OCI-LY3 (cell line): ENCODE measurements at regions not wholly inside any gene's neighbourhood (a gene's known extent, or its start where the extent isn't known, plus 50 kb on each side); places are given as distances from the start of the nearest gene placed in this dataset.

Experiments
- H2AFZ ChIP-seq: fragments of 200-600, 300-600 bp; shearing (Covaris generic); 2 replicates; pipeline ENCODE4 v1.6.0; 2014; ENCODE audit warnings: antibody characterized with exemption, low read depth, low read length
- H3K27ac ChIP-seq: fragments of 200-600, 300-600 bp; sonication (generic); 2 replicates; pipeline ENCODE4 v1.5.1; 2014; ENCODE audit warnings: mild to moderate bottlenecking, low read length, moderate library complexity, mixed read lengths
- H3K27me3 ChIP-seq: fragments of 200-600, 300-600 bp; sonication (generic); 2 replicates; pipeline ENCODE4 v1.6.1; 2014; ENCODE audit warnings: low read depth, low read length, mixed read lengths
- H3K36me3 ChIP-seq: fragments of 200-600, 300-600 bp; sonication (generic); replicated peaks from 2 replicates; pipeline ENCODE3; 2014; ENCODE audit warnings: low read depth, low read length, mixed read lengths
- H3K4me1 ChIP-seq: fragments of 300-600, 200-600 bp; sonication (generic); 2 replicates; pipeline ENCODE4 v1.6.1; 2014; ENCODE audit warnings: low read length, mixed read lengths
- H3K4me2 ChIP-seq: fragments of 200-600, 300-600 bp; sonication (generic); 2 replicates; pipeline ENCODE4 v1.6.1; 2014; ENCODE audit warnings: low read length, mixed read lengths
- H3K4me3 ChIP-seq: fragments of 300-600, 200-600 bp; sonication (generic); 2 replicates; pipeline ENCODE4 v1.5.1; 2014; ENCODE audit warnings: antibody characterized with exemption, mild to moderate bottlenecking, low read length, moderate library complexity
- H3K79me2 ChIP-seq: fragments of 300-600, 200-600 bp; shearing (Covaris generic); 2 replicates; pipeline ENCODE4 v1.6.1; 2014; ENCODE audit warnings: mild to moderate bottlenecking, low read length, mixed read lengths
- H3K9ac ChIP-seq: fragments of 300-600, 200-600 bp; shearing (Covaris generic); 2 replicates; pipeline ENCODE4 v1.6.0; 2014; ENCODE audit warnings: mild to moderate bottlenecking, low read length, moderate library complexity
- H3K9me3 ChIP-seq: fragments of 200-600, 300-600 bp; shearing (Covaris generic); 2 replicates; pipeline ENCODE4 v1.6.1; 2014; ENCODE audit warnings: low read length, mixed read lengths; ENCODE audit not compliant: insufficient read depth
- H4K20me1 ChIP-seq: fragments of 200-600, 300-600 bp; sonication (generic); 2 replicates; pipeline ENCODE4 v1.6.1; 2016; ENCODE audit warnings: low read length, mixed read lengths; ENCODE audit not compliant: insufficient read depth
- EZH2phosphoT487 ChIP-seq: fragments of 200-600 bp; shearing (Covaris generic); IDR thresholded peaks from 2 replicates; pipeline ENCODE4 v1.6.1; 2018; ENCODE audit warnings: antibody characterized with exemption, mixed run types, low read depth
- TF ChIP-seq, protein P1 (sequence below): fragments of 200-600, 300-600 bp; sonication (generic); IDR thresholded peaks from 2 replicates; pipeline ENCODE4 v1.5.1; 2014; ENCODE audit warnings: antibody characterized with exemption, low read length, low read depth

- Histone ChIP-seq H3K9ac (no peak overlapping the region), H3K4me1 (no peaks in the 10 kb centered on the region), H3K79me2 (no peaks in the 10 kb centered on the region), H3K9me3 (no peaks in the 10 kb centered on the region), H3K4me2 (no peak overlapping the region), H3K27ac (no peak overlapping the region), H3K4me3 (no peak overlapping the region), H3K27me3 (no peaks in the 10 kb centered on the region), H4K20me1 (no peaks in the 10 kb centered on the region), H3K36me3 (no peaks in the 10 kb centered on the region), H2AFZ (no peak overlapping the region)
- no peak for TF ChIP-seq EZH2phosphoT487
- TF ChIP-seq, protein P1, sequence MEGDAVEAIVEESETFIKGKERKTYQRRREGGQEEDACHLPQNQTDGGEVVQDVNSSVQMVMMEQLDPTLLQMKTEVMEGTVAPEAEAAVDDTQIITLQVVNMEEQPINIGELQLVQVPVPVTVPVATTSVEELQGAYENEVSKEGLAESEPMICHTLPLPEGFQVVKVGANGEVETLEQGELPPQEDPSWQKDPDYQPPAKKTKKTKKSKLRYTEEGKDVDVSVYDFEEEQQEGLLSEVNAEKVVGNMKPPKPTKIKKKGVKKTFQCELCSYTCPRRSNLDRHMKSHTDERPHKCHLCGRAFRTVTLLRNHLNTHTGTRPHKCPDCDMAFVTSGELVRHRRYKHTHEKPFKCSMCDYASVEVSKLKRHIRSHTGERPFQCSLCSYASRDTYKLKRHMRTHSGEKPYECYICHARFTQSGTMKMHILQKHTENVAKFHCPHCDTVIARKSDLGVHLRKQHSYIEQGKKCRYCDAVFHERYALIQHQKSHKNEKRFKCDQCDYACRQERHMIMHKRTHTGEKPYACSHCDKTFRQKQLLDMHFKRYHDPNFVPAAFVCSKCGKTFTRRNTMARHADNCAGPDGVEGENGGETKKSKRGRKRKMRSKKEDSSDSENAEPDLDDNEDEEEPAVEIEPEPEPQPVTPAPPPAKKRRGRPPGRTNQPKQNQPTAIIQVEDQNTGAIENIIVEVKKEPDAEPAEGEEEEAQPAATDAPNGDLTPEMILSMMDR, result no peak
These were observed 60.2 kb downstream of the HAPSTR1 start for GRCh38 chr16:9151597-9151996.

- TF ChIP-seq EZH2phosphoT487, result no peak
- TF ChIP-seq, protein P1, result no peak
- H3K27ac ChIP-seq, result no peak overlapping the region
These were observed 61.4 kb downstream of the HAPSTR1 start for GRCh38 chr16:9152649-9153501.

DNA sequence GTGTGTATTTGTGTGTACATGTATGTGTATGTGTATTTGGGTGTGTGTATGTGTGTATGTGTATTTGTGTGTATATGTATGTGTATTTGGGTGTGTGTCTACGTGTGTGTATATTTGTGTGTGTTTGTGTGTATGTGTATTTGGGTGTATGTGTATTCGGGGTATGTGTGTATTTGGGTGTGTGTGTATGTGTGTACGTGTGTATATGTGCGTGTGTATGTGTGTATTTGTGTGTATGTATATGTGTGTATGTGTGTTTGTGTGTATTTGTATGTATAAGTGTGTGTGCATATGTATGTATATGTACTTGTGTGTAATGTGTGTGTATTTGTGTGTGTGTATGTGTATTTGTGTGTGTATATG, 62.0 kb downstream of the HAPSTR1 start:
- no peak overlapping the region for H2AFZ ChIP-seq
- H3K4me3 ChIP-seq, result no peak overlapping the region
- no peak overlapping the region for H3K4me2 ChIP-seq
- no peaks in the 10 kb centered on the region for H3K79me2 ChIP-seq
- H3K4me1 ChIP-seq, result no peaks in the 10 kb centered on the region
- TF ChIP-seq, protein P1, result no peak
- no peak for TF ChIP-seq EZH2phosphoT487
- H4K20me1 ChIP-seq, result no peaks in the 10 kb centered on the region
- no peaks in the 10 kb centered on the region for H3K9me3 ChIP-seq
- H3K27me3 ChIP-seq, result peaks cover 5% of the 10 kb centered on the region
- H3K9ac ChIP-seq, result no peak overlapping the region
- no peak overlapping the region for H3K27ac ChIP-seq
- no peaks in the 10 kb centered on the region for H3K36me3 ChIP-seq

More at GRCh38 chr16:9152649-9153501, 61.4 kb downstream of the HAPSTR1 start:
- H3K27me3 ChIP-seq, result peaks cover 5% of the 10 kb centered on the region
- no peak overlapping the region for H3K4me3 ChIP-seq
- H3K79me2 ChIP-seq, result no peaks in the 10 kb centered on the region
- no peak overlapping the region for H2AFZ ChIP-seq
- no peak overlapping the region for H3K4me2 ChIP-seq
- no peaks in the 10 kb centered on the region for H4K20me1 ChIP-seq
- H3K9ac ChIP-seq, result no peak overlapping the region
- H3K9me3 ChIP-seq, result no peaks in the 10 kb centered on the region
- H3K36me3 ChIP-seq, result no peaks in the 10 kb centered on the region
- no peaks in the 10 kb centered on the region for H3K4me1 ChIP-seq

- no peaks in the 10 kb centered on the region for H3K79me2 ChIP-seq
- peaks cover 5% of the 10 kb centered on the region for H3K27me3 ChIP-seq
- no peak overlapping the region for H3K27ac ChIP-seq
- H3K4me1 ChIP-seq, result no peaks in the 10 kb centered on the region
- no peak overlapping the region for H3K4me3 ChIP-seq
- TF ChIP-seq, protein P1, result no peak
- no peak for TF ChIP-seq EZH2phosphoT487
- H4K20me1 ChIP-seq, result no peaks in the 10 kb centered on the region
- H3K4me2 ChIP-seq, result no peak overlapping the region
- no peak overlapping the region for H3K9ac ChIP-seq
- H3K9me3 ChIP-seq, result no peaks in the 10 kb centered on the region
- H3K36me3 ChIP-seq, result no peaks in the 10 kb centered on the region
- H2AFZ ChIP-seq, result no peak overlapping the region
These were observed 63.3 kb downstream of the HAPSTR1 start for GRCh38 chr16:9154567-9155410.
